ENCODE measurements at regions not wholly inside any gene's neighbourhood (a gene's known extent, or its start where the extent isn't known, plus 50 kb on each side); places are given as distances from the start of the nearest gene placed in this dataset.

- TF ChIP-seq CTCF (IDR thresholded peaks at IDR 0.05) (no peak), POLR2A (IDR thresholded peaks at IDR 0.05) (no peak), EP300 (IDR thresholded peaks at IDR 0.05) (no peak)
Measured at GRCh38 chr13:103394618-103395017, 328.4 kb upstream of the SLC10A2 start.
